ENCODE measurements at regions not wholly inside any gene's neighbourhood (a gene's known extent, or its start where the extent isn't known, plus 50 kb on each side); places are given as distances from the start of the nearest gene placed in this dataset.
A peak's percentile ranks its signal among the peaks of the same experiment; 100 is the strongest.

DNA sequence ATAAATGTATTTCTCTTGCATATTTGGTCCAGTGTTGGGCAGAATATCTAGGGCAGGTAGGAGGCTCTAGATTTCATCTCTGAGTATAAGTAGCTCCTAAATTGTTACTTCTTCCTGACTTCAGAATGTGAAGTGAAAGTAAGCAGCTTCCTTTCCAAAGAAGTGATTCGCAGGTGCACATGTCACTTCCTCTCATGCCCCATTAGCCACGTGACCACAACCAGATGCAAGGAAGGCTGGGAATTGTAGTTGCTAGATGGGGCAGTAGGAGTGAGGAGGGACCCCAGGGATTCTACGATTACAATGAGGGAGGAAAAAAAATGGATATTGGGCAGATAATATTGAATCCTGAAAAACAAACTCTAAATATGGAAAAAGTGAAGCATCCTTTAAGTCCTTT is 113.2 kb upstream of the CYYR1 start:
- no peak overlapping the region for H2AK5ac ChIP-seq (ENCODE audit: low read depth, low read length)
- no peaks in the 10 kb centered on the region for H3K79me2 ChIP-seq (ENCODE audit: control insufficient read depth in 1 of 2, insufficient read depth in 2 of 2, low read length in 2 of 2)
- ChIA-PET POLR2A (ENCODE audit: partially characterized antibody) (no interaction called here), CTCF (ENCODE audit: partially characterized antibody) (no interaction called here)
- H3K56ac ChIP-seq (replicated peaks; ENCODE audit: insufficient read length, low read depth, low read length): no peak overlapping the region
- H3K4ac ChIP-seq (replicated peaks; ENCODE audit: insufficient read length, low read depth, low read length): no peak overlapping the region
- H4K20me1 ChIP-seq (replicated peaks in 1 of 2; ENCODE audit: control insufficient read depth in 1 of 2, insufficient read depth in 2 of 2, low read length in 2 of 2): no peaks in the 10 kb centered on the region
- no peak overlapping the region for H3K23ac ChIP-seq (ENCODE audit: insufficient read length)
- no peak overlapping the region for H3K4me2 ChIP-seq (ENCODE audit: insufficient read depth in 1 of 2, low read depth in 2 of 2, low read length in 2 of 2)
- H2BK12ac ChIP-seq (ENCODE audit: low read depth, low read length): no peak overlapping the region
- no peak overlapping the region for H2BK5ac ChIP-seq (ENCODE audit: low read depth, low read length)
- no peaks in the 10 kb centered on the region for H3K4me1 ChIP-seq (replicated peaks in 1 of 4; ENCODE audit: control insufficient read depth in 3 of 4, insufficient read depth in 4 of 4, low read length in 3 of 4)
- H2BK20ac ChIP-seq (ENCODE audit: low read length): no peak overlapping the region
- H2BK15ac ChIP-seq (ENCODE audit: low read length): no peak overlapping the region
- 70% methylated on average over 3 of the region's 3 CpGs; no CpG with 5 or more reads in 1 of the 2 experiments for WGBS, 2 experiments (ENCODE audit: extremely low coverage in 1 of 2, insufficient coverage in 1 of 2, insufficient read length in 1 of 2, insufficient replicate concordance in 2 of 2, low coverage in 1 of 2, low lambda C conversion rate in 2 of 2, missing lambda C conversion rate in 1 of 2)
- no peaks in the 10 kb centered on the region for H3K27me3 ChIP-seq (replicated peaks in 1 of 4; ENCODE audit: control insufficient read depth in 3 of 4, extremely low read depth in 1 of 4, insufficient read depth in 3 of 4, low read length in 3 of 4)
- no peak overlapping the region for H4K91ac ChIP-seq (replicated peaks; ENCODE audit: insufficient read length, low read length)
- H2AFZ ChIP-seq (ENCODE audit: low read length): peak overlapping the region; percentile 85; the same call in 1 of the 2 replicates
- H3K4me3 ChIP-seq (ENCODE audit: extremely low read depth in 1 of 4, insufficient read depth in 2 of 4, low read depth in 3 of 4, low read length in 4 of 4): peak overlapping the region in 1 of 4 experiments; percentile 27; a peak in 1 of 8 replicates
- no peak overlapping the region for H3K18ac ChIP-seq (ENCODE audit: extremely low read depth, low read length)
- no peak overlapping the region for H4K5ac ChIP-seq (ENCODE audit: insufficient read length, low read depth, low read length)
- H3K14ac ChIP-seq (ENCODE audit: insufficient read length): no peak overlapping the region
- no peak overlapping the region for H2BK120ac ChIP-seq (replicated peaks; ENCODE audit: low read depth, low read length)
- no peaks in the 10 kb centered on the region for H3K23me2 ChIP-seq (ENCODE audit: low read depth, low read length)
- H3K27ac ChIP-seq (ENCODE audit: low read depth, low read length): no peak overlapping the region
- no peak for FAIRE-seq
- H3K9ac ChIP-seq (replicated peaks in 1 of 4; ENCODE audit: extremely low read depth in 1 of 4, low read depth in 3 of 4, low read length in 3 of 4): no peak overlapping the region
- H3K79me1 ChIP-seq (ENCODE audit: low read depth, low read length): no peaks in the 10 kb centered on the region
- H3K36me3 ChIP-seq (ENCODE audit: control insufficient read depth in 2 of 4, insufficient read depth in 4 of 4, low read length in 3 of 4): no peaks in the 10 kb centered on the region
- H3K9me3 ChIP-seq (ENCODE audit: insufficient read depth in 2 of 2, low read depth in 1 of 2, low read length in 1 of 2): no peaks in the 10 kb centered on the region
- no peak overlapping the region for H4K8ac ChIP-seq (ENCODE audit: extremely low read depth, insufficient read depth, low read length)
- no peak for DNase-seq (ENCODE audit: low read depth in 1 of 2, low spot score in 2 of 2)
- TF ChIP-seq SIX5 (IDR thresholded peaks at IDR 0.05; ENCODE audit: low read depth, low read length) (peak; percentile 59), KDM1A (IDR thresholded peaks at IDR 0.05; ENCODE audit: borderline replicate concordance, low read length) (no peak), TAF7 (optimal IDR thresholded peaks at IDR 0.05; ENCODE audit: borderline replicate concordance, low read depth, low read length) (no peak), SIN3A (conservative IDR thresholded peaks at IDR 0.05 in 1 of 2, IDR thresholded peaks at IDR 0.05 in 1 of 2; ENCODE audit: low read depth in 1 of 2, low read length in 2 of 2) (peak in 1 of 2 experiments; percentile 44; a peak in 1 of 4 replicates), RXRA (IDR thresholded peaks at IDR 0.05; ENCODE audit: insufficient read depth, low read depth, low read length) (no peak), CREB1 (IDR thresholded peaks at IDR 0.05) (peak; percentile 63; the same call in 1 of the 2 replicates)
- TF ChIP-seq, protein P1, sequence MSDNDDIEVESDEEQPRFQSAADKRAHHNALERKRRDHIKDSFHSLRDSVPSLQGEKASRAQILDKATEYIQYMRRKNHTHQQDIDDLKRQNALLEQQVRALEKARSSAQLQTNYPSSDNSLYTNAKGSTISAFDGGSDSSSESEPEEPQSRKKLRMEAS (IDR thresholded peaks at IDR 0.05): peak; percentile 39; the same call in 1 of the 2 replicates
- TF ChIP-seq, protein P2, sequence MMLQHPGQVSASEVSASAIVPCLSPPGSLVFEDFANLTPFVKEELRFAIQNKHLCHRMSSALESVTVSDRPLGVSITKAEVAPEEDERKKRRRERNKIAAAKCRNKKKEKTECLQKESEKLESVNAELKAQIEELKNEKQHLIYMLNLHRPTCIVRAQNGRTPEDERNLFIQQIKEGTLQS (IDR thresholded peaks at IDR 0.05; ENCODE audit: insufficient read depth, low read depth, low read length): peak; percentile 61; the same call in 1 of the 2 replicates
- TF ChIP-seq, protein P3, sequence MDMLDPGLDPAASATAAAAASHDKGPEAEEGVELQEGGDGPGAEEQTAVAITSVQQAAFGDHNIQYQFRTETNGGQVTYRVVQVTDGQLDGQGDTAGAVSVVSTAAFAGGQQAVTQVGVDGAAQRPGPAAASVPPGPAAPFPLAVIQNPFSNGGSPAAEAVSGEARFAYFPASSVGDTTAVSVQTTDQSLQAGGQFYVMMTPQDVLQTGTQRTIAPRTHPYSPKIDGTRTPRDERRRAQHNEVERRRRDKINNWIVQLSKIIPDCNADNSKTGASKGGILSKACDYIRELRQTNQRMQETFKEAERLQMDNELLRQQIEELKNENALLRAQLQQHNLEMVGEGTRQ (IDR thresholded peaks at IDR 0.05; ENCODE audit: low read length): peak; percentile 85

Data from H1 (cell line).